ENCODE measurements at regions not wholly inside any gene's neighbourhood (a gene's known extent, or its start where the extent isn't known, plus 50 kb on each side); places are given as distances from the start of the nearest gene placed in this dataset.
"Not testable (repeated sequence)": the region's sequence is repeated elsewhere in the genome, so short reads cannot be mapped to it uniquely, and the experiment has no call there.

GRCh38 chr4:3932734-3933133 lies 166.5 kb downstream of the ADRA2C start:
- H3K79me1 ChIP-seq (ENCODE audit: low read length); H3K27me3 ChIP-seq (ENCODE audit: insufficient read depth, low read length); H3K23ac ChIP-seq (ENCODE audit: low read length); H3K4ac ChIP-seq (ENCODE audit: low read depth, low read length); H3K4me3 ChIP-seq (ENCODE audit: low read depth, low read length); DNase-seq; H2AK5ac ChIP-seq (ENCODE audit: low read length); H3K27ac ChIP-seq (ENCODE audit: low read depth, low read length); H3K36me3 ChIP-seq (ENCODE audit: control insufficient read depth in 1 of 2, insufficient read depth in 2 of 2, low read length in 2 of 2); H3K14ac ChIP-seq (ENCODE audit: low read length); H2BK5ac ChIP-seq (ENCODE audit: low read depth, low read length, poor library complexity); H2AFZ ChIP-seq (ENCODE audit: insufficient read depth, low read length, poor library complexity); H3K9ac ChIP-seq (ENCODE audit: low read length); H2BK120ac ChIP-seq (ENCODE audit: insufficient read depth, low read length, poor library complexity); H4K12ac ChIP-seq (ENCODE audit: low read depth, low read length); H3K9me3 ChIP-seq (ENCODE audit: insufficient read depth, low read depth, low read length); H3K4me1 ChIP-seq (ENCODE audit: control insufficient read depth in 1 of 2, insufficient read depth in 2 of 2, low read length in 2 of 2); H3K79me2 ChIP-seq (ENCODE audit: control insufficient read depth, insufficient read depth, low read length, poor library complexity); H3K4me2 ChIP-seq (ENCODE audit: low read length): not testable (repeated sequence)
- no CpG with 5 or more reads among the region's 8 CpGs for WGBS (ENCODE audit: extremely low coverage, insufficient coverage, insufficient read length)
- H4K8ac ChIP-seq (ENCODE audit: low read depth, low read length), result peak overlapping the region; percentile 28
- H4K91ac ChIP-seq (ENCODE audit: low read depth, low read length), result peak overlapping the region; percentile 87
- H2BK12ac ChIP-seq (ENCODE audit: low read length), result peak overlapping the region; percentile 22
- H3K18ac ChIP-seq (ENCODE audit: low read length), result peak overlapping the region; percentile 59

GRCh38 chr4:3935406-3935805 lies 169.2 kb downstream of the ADRA2C start:
- not testable (repeated sequence) for H3K9ac ChIP-seq (ENCODE audit: low read length); H3K14ac ChIP-seq (ENCODE audit: low read length); H3K27ac ChIP-seq (ENCODE audit: low read depth, low read length); H3K18ac ChIP-seq (ENCODE audit: low read length); H2BK120ac ChIP-seq (ENCODE audit: insufficient read depth, low read length, poor library complexity); DNase-seq; H3K9me3 ChIP-seq (ENCODE audit: insufficient read depth, low read depth, low read length); H3K4ac ChIP-seq (ENCODE audit: low read depth, low read length); H3K79me2 ChIP-seq (ENCODE audit: control insufficient read depth, insufficient read depth, low read length, poor library complexity); H4K12ac ChIP-seq (ENCODE audit: low read depth, low read length); H4K91ac ChIP-seq (ENCODE audit: low read depth, low read length); H2AK5ac ChIP-seq (ENCODE audit: low read length); H3K4me2 ChIP-seq (ENCODE audit: low read length); H2BK5ac ChIP-seq (ENCODE audit: low read depth, low read length, poor library complexity); H2BK12ac ChIP-seq (ENCODE audit: low read length); H2AFZ ChIP-seq (ENCODE audit: insufficient read depth, low read length, poor library complexity); H3K23ac ChIP-seq (ENCODE audit: low read length); H3K36me3 ChIP-seq (ENCODE audit: control insufficient read depth in 1 of 2, insufficient read depth in 2 of 2, low read length in 2 of 2); H3K79me1 ChIP-seq (ENCODE audit: low read length); H4K8ac ChIP-seq (ENCODE audit: low read depth, low read length); H3K27me3 ChIP-seq (ENCODE audit: insufficient read depth, low read length); H3K4me3 ChIP-seq (ENCODE audit: low read depth, low read length)
- peaks cover 9 to 11% of the 10 kb centered on the region in 2 experiments for H3K4me1 ChIP-seq (ENCODE audit: control insufficient read depth in 1 of 2, insufficient read depth in 2 of 2, low read length in 2 of 2)
- no CpG with 5 or more reads among the region's 10 CpGs for WGBS (ENCODE audit: extremely low coverage, insufficient coverage, insufficient read length)

- Histone ChIP-seq H3K27me3 (ENCODE audit: insufficient read depth, low read length) (no peaks in the 10 kb centered on the region), H3K9me3 (ENCODE audit: insufficient read depth, low read depth, low read length) (no peaks in the 10 kb centered on the region), H2BK120ac (ENCODE audit: insufficient read depth, low read length, poor library complexity) (no peak overlapping the region), H3K79me2 (ENCODE audit: control insufficient read depth, insufficient read depth, low read length, poor library complexity) (no peaks in the 10 kb centered on the region), H4K91ac (ENCODE audit: low read depth, low read length) (no peak overlapping the region), H4K8ac (ENCODE audit: low read depth, low read length) (no peak overlapping the region), H2BK12ac (ENCODE audit: low read length) (no peak overlapping the region), H3K14ac (ENCODE audit: low read length) (no peak overlapping the region), H3K27ac (ENCODE audit: low read depth, low read length) (no peak overlapping the region), H3K23ac (ENCODE audit: low read length) (no peak overlapping the region), H4K12ac (ENCODE audit: low read depth, low read length) (no peak overlapping the region), H3K79me1 (ENCODE audit: low read length) (peaks cover 6% of the 10 kb centered on the region), H3K9ac (ENCODE audit: low read length) (no peak overlapping the region), H3K4me1 (ENCODE audit: control insufficient read depth in 1 of 2, insufficient read depth in 2 of 2, low read length in 2 of 2) (peaks cover 9 to 11% of the 10 kb centered on the region in 2 experiments), H3K36me3 (ENCODE audit: control insufficient read depth in 1 of 2, insufficient read depth in 2 of 2, low read length in 2 of 2) (no peaks in the 10 kb centered on the region), H3K4me3 (ENCODE audit: low read depth, low read length) (no peak overlapping the region), H2AFZ (ENCODE audit: insufficient read depth, low read length, poor library complexity) (no peak overlapping the region), H3K4ac (ENCODE audit: low read depth, low read length) (no peak overlapping the region), H2BK5ac (ENCODE audit: low read depth, low read length, poor library complexity) (no peak overlapping the region), H3K4me2 (ENCODE audit: low read length) (no peak overlapping the region), H2AK5ac (ENCODE audit: low read length) (no peak overlapping the region), H3K18ac (ENCODE audit: low read length) (no peak overlapping the region)
- WGBS (ENCODE audit: extremely low coverage, insufficient coverage, insufficient read length), result no CpG with 5 or more reads among the region's 13 CpGs
- DNase-seq, result no peak
These were observed 170.0 kb downstream of the ADRA2C start for GRCh38 chr4:3936184-3936583.

GRCh38 chr4:3937849-3938562 lies 171.8 kb downstream of the ADRA2C start:
- not testable (repeated sequence) for H3K9ac ChIP-seq (ENCODE audit: low read length); H3K79me2 ChIP-seq (ENCODE audit: control insufficient read depth, insufficient read depth, low read length, poor library complexity); H2BK5ac ChIP-seq (ENCODE audit: low read depth, low read length, poor library complexity); H3K27ac ChIP-seq (ENCODE audit: low read depth, low read length); H2AFZ ChIP-seq (ENCODE audit: insufficient read depth, low read length, poor library complexity); H3K9me3 ChIP-seq (ENCODE audit: insufficient read depth, low read depth, low read length); H3K23ac ChIP-seq (ENCODE audit: low read length); H3K14ac ChIP-seq (ENCODE audit: low read length); H3K79me1 ChIP-seq (ENCODE audit: low read length); H3K4me3 ChIP-seq (ENCODE audit: low read depth, low read length); H4K12ac ChIP-seq (ENCODE audit: low read depth, low read length); H3K4me2 ChIP-seq (ENCODE audit: low read length); H3K36me3 ChIP-seq (ENCODE audit: control insufficient read depth in 1 of 2, insufficient read depth in 2 of 2, low read length in 2 of 2); H3K27me3 ChIP-seq (ENCODE audit: insufficient read depth, low read length); H4K8ac ChIP-seq (ENCODE audit: low read depth, low read length); H3K4me1 ChIP-seq (ENCODE audit: control insufficient read depth in 1 of 2, insufficient read depth in 2 of 2, low read length in 2 of 2); H3K18ac ChIP-seq (ENCODE audit: low read length); H3K4ac ChIP-seq (ENCODE audit: low read depth, low read length); H2BK12ac ChIP-seq (ENCODE audit: low read length)
- peak overlapping the region; percentile 11 for H4K91ac ChIP-seq (ENCODE audit: low read depth, low read length)
- DNase-seq, result peak in 1 of 2 donors; percentile 13
- H2BK120ac ChIP-seq (ENCODE audit: insufficient read depth, low read length, poor library complexity), result peak overlapping the region; percentile 60
- peak overlapping the region; percentile 79 for H2AK5ac ChIP-seq (ENCODE audit: low read length)
- no CpG with 5 or more reads among the region's 18 CpGs for WGBS (ENCODE audit: extremely low coverage, insufficient coverage, insufficient read length)

Data from trophoblast cell (in vitro differentiated cells and primary cell).